Activated CD4-positive, alpha-beta T cell treated with anti-CD3 and anti-CD28 coated beads, Interleukin-2, amount 10 ng/mL, durations not matched to agents 24 days and 14 days (primary cell): ENCODE measurements at regions not wholly inside any gene's neighbourhood (a gene's known extent, or its start where the extent isn't known, plus 50 kb on each side); places are given as distances from the start of the nearest gene placed in this dataset.

Experiments used
- DNase-seq: peaks from one replicate; pipeline ENCODE4 v3.0.0; 2022
- H3K27ac Mint-ChIP-seq: one replicate; pipeline ENCODE4 v1.8.0; 2022; ENCODE audit warnings: mild to moderate bottlenecking, mixed read lengths
- H3K27me3 Mint-ChIP-seq: one replicate; pipeline ENCODE4 v1.8.0; 2022; ENCODE audit warnings: mixed read lengths
- H3K36me3 Mint-ChIP-seq: one replicate; pipeline ENCODE4 v1.8.0; 2022; ENCODE audit warnings: low read depth, mild to moderate bottlenecking, mixed read lengths
- H3K4me1 Mint-ChIP-seq: one replicate; pipeline ENCODE4 v1.8.0; 2021; ENCODE audit warnings: mixed read lengths
- H3K4me3 Mint-ChIP-seq: one replicate; pipeline ENCODE4 v1.8.0; 2022; ENCODE audit warnings: mild to moderate bottlenecking, moderate library complexity, mixed read lengths
- H3K9me3 Mint-ChIP-seq: one replicate; pipeline ENCODE4 v1.8.0; 2021; ENCODE audit warnings: mixed read lengths
- intact Hi-C: fragments of 100-400 bp; cut with micrococcal nuclease; formaldehyde crosslinking; loops from one replicate; pipeline ENCODE4 v1.15.1; 2023

DNA sequence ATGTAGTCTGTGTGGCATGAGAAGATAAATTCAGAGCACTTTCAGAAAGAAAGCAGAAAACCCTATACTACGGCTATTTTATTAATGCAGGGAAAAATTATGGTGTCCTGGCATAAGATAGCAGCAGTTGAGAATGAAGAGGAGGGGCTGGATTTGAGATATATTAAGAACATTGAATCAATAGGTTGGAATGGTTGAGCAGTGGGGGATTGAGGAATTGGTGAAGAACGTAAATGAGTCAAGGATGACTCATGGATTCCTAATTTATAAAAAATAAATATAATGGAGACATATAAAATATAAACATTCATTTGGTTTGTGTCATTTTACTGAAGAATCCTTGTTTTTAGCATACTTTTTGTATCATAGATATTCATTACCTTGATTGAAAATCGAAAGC is 234.3 kb upstream of the ADAMTS5 start:
- peaks cover 4% of the 10 kb centered on the region for H3K9me3 Mint-ChIP-seq
- intact Hi-C loops: no loop called here
- no peaks in the 10 kb centered on the region for H3K36me3 Mint-ChIP-seq
- H3K27me3 Mint-ChIP-seq: no peaks in the 10 kb centered on the region
- H3K4me1 Mint-ChIP-seq: no peaks in the 10 kb centered on the region
- H3K4me3 Mint-ChIP-seq: no peak overlapping the region
- H3K27ac Mint-ChIP-seq: no peak overlapping the region
- no peak for DNase-seq

DNA sequence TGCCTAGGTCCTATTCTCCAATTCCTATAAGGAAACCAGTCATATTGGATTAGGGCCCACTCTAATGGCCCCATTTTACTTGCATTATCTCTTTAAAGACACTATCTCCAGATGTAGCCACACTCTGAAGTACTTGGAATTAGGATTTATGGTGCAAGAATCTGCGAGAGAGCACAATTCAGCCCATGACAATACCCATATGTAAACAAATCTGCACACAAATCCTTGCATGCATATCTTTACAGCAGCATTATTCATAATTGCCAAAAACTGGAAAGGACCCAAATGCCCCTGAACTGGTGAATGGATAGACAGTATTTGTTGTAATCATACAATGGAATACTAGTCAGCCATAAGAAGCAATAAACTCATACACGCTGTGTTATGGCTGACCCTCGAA is 229.8 kb upstream of the ADAMTS5 start:
- Mint-ChIP-seq H3K27me3 (no peaks in the 10 kb centered on the region), H3K36me3 (no peaks in the 10 kb centered on the region), H3K9me3 (peaks cover 4% of the 10 kb centered on the region), H3K4me3 (no peak overlapping the region), H3K4me1 (no peaks in the 10 kb centered on the region), H3K27ac (no peak overlapping the region)
- intact Hi-C loops: no loop called here
- no peak for DNase-seq

GRCh38 chr21:27192281-27192949 is 225.5 kb upstream of the ADAMTS5 start:
- H3K36me3 Mint-ChIP-seq: no peaks in the 10 kb centered on the region
- H3K4me3 Mint-ChIP-seq: no peak overlapping the region
- no peak for DNase-seq
- H3K9me3 Mint-ChIP-seq: no peaks in the 10 kb centered on the region
- no peaks in the 10 kb centered on the region for H3K4me1 Mint-ChIP-seq
- H3K27me3 Mint-ChIP-seq: no peaks in the 10 kb centered on the region
- intact Hi-C loops: no loop called here
- no peak overlapping the region for H3K27ac Mint-ChIP-seq

DNA sequence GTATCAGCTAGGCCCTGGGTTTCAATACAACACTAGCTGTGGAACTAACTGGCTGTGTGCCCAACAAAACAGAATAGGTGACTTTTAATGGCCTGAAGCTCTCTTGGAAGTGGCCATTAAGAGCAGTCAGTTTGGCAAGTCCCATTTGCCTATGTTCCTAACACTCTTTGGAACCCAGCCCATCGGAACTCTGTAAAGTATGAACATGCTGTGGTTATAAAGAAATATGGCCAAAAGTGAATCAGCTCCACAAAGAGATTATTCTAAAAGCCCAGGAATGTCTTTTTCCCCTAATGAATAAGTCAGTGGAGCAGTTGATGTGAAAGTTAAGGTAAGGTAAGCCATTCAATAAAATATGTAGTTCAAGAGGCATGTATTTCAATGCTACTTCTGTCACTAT is 223.7 kb upstream of the ADAMTS5 start:
- intact Hi-C loops: no loop called here
- DNase-seq: no peak
- no peaks in the 10 kb centered on the region for H3K4me1 Mint-ChIP-seq
- H3K36me3 Mint-ChIP-seq: no peaks in the 10 kb centered on the region
- no peak overlapping the region for H3K4me3 Mint-ChIP-seq
- H3K9me3 Mint-ChIP-seq: no peaks in the 10 kb centered on the region
- H3K27ac Mint-ChIP-seq: no peak overlapping the region
- no peaks in the 10 kb centered on the region for H3K27me3 Mint-ChIP-seq

DNA sequence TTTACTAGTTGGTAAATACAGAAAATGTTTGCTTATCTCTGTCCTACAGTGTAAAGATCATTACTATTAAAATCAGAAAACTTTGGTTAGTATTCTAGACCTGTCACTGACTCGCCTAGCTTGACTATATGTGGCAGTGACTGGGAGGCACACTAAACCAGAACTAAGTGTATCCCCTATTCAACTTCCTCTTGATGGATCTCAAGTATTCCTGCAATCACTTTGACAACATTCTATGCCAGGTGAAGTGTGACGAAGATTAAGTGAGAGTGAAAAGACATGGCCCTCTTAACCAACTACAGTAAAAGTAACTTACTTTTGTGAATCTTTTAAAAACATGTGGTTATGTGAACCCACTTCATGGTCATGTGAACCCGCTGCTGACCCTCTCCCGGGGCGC is 223.0 kb upstream of the ADAMTS5 start:
- Mint-ChIP-seq H3K36me3 (no peaks in the 10 kb centered on the region), H3K4me3 (no peak overlapping the region), H3K9me3 (no peaks in the 10 kb centered on the region), H3K27ac (no peak overlapping the region), H3K4me1 (no peaks in the 10 kb centered on the region), H3K27me3 (no peaks in the 10 kb centered on the region)
- intact Hi-C loops: no loop called here
- DNase-seq: no peak

- Mint-ChIP-seq H3K9me3 (no peaks in the 10 kb centered on the region), H3K4me3 (no peak overlapping the region), H3K27me3 (no peaks in the 10 kb centered on the region), H3K27ac (no peak overlapping the region), H3K4me1 (no peaks in the 10 kb centered on the region), H3K36me3 (no peaks in the 10 kb centered on the region)
- intact Hi-C loops: no loop called here
- DNase-seq: no peak
Observed at GRCh38 chr21:27173053-27173452, 206.2 kb upstream of the ADAMTS5 start.

GRCh38 chr21:27171707-27172106 is 204.8 kb upstream of the ADAMTS5 start:
- no peak for DNase-seq
- no peak overlapping the region for H3K27ac Mint-ChIP-seq
- intact Hi-C loops: no loop called here
- no peaks in the 10 kb centered on the region for H3K9me3 Mint-ChIP-seq
- H3K4me3 Mint-ChIP-seq: no peak overlapping the region
- H3K36me3 Mint-ChIP-seq: no peaks in the 10 kb centered on the region
- H3K27me3 Mint-ChIP-seq: no peaks in the 10 kb centered on the region
- H3K4me1 Mint-ChIP-seq: no peaks in the 10 kb centered on the region

DNA sequence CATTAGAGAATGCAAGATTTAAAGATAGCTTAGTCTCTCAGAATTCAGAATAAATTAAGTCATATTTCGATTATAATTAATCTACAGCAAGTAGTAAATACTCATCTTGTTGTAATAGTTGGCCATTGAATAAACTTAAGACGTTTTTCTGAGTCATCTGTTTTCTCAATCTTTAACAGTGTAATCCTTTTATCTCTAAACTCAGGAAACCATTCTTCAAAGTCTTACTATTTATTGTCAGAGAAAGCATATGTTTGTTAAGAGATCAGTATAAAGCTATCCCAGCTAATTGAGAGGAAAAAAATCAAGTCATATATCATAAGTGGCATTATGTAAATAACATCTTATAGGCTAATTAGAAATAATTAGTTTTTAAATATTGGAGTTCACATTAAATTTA is 201.2 kb upstream of the ADAMTS5 start:
- H3K36me3 Mint-ChIP-seq: no peaks in the 10 kb centered on the region
- no peak for DNase-seq
- peaks cover 3% of the 10 kb centered on the region for H3K9me3 Mint-ChIP-seq
- H3K27me3 Mint-ChIP-seq: no peaks in the 10 kb centered on the region
- H3K4me1 Mint-ChIP-seq: no peaks in the 10 kb centered on the region
- H3K4me3 Mint-ChIP-seq: no peak overlapping the region
- no peak overlapping the region for H3K27ac Mint-ChIP-seq
- intact Hi-C loops: no loop called here

GRCh38 chr21:27164208-27165177 is 197.6 kb upstream of the ADAMTS5 start:
- Mint-ChIP-seq H3K27ac (no peak overlapping the region), H3K27me3 (no peaks in the 10 kb centered on the region), H3K4me3 (no peak overlapping the region), H3K4me1 (no peaks in the 10 kb centered on the region), H3K9me3 (peaks cover 3% of the 10 kb centered on the region), H3K36me3 (no peaks in the 10 kb centered on the region)
- intact Hi-C loops: no loop called here
- DNase-seq: no peak

GRCh38 chr21:27158967-27159366 is 192.1 kb upstream of the ADAMTS5 start:
- no peaks in the 10 kb centered on the region for H3K4me1 Mint-ChIP-seq
- intact Hi-C loops: no loop called here
- H3K4me3 Mint-ChIP-seq: no peak overlapping the region

GRCh38 chr21:27157097-27157496 is 190.2 kb upstream of the ADAMTS5 start:
- Mint-ChIP-seq H3K9me3 (peaks cover 10% of the 10 kb centered on the region), H3K4me1 (no peaks in the 10 kb centered on the region), H3K4me3 (no peak overlapping the region), H3K36me3 (no peaks in the 10 kb centered on the region), H3K27me3 (no peaks in the 10 kb centered on the region), H3K27ac (no peak overlapping the region)
- no peak for DNase-seq
- intact Hi-C loops: no loop called here

More at GRCh38 chr21:27158967-27159366, 192.1 kb upstream of the ADAMTS5 start:
- no peak for DNase-seq
- Mint-ChIP-seq H3K27ac (no peak overlapping the region), H3K36me3 (no peaks in the 10 kb centered on the region), H3K27me3 (no peaks in the 10 kb centered on the region), H3K9me3 (peaks cover 4% of the 10 kb centered on the region)

DNA sequence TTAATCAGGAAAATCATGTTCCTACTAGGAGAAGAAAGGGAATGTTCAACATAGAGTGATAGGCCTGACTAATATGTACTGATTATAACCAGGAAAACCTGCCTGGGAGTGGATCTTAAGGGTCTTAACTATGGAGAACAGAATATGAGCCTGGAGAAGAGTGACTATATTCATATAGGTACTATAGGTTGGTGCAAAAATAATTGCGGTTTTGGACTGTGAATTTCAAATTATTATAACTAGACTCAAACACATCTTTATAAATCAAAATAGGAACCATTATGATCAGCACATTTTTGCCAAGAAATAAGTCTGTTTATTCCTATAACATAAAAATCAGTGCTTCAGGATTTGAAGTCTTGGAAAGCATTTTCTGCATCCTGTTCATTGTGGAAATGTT is 189.8 kb upstream of the ADAMTS5 start:
- no peaks in the 10 kb centered on the region for H3K4me1 Mint-ChIP-seq
- no peak for DNase-seq
- no peak overlapping the region for H3K27ac Mint-ChIP-seq
- no peaks in the 10 kb centered on the region for H3K36me3 Mint-ChIP-seq
- no peak overlapping the region for H3K4me3 Mint-ChIP-seq
- no peaks in the 10 kb centered on the region for H3K27me3 Mint-ChIP-seq
- intact Hi-C loops: no loop called here
- H3K9me3 Mint-ChIP-seq: peaks cover 10% of the 10 kb centered on the region

- no peak overlapping the region for H3K27ac Mint-ChIP-seq
- no peak for DNase-seq
Observed at GRCh38 chr21:27155130-27155500, 188.2 kb upstream of the ADAMTS5 start.

GRCh38 chr21:27154451-27155129 is 187.7 kb upstream of the ADAMTS5 start:
- Mint-ChIP-seq H3K4me1 (no peaks in the 10 kb centered on the region), H3K27ac (no peak overlapping the region), H3K36me3 (no peaks in the 10 kb centered on the region), H3K27me3 (no peaks in the 10 kb centered on the region), H3K9me3 (peaks cover 10% of the 10 kb centered on the region), H3K4me3 (no peak overlapping the region)
- DNase-seq: no peak
- intact Hi-C loops: no loop called here

More at GRCh38 chr21:27155130-27155500, 188.2 kb upstream of the ADAMTS5 start:
- no peaks in the 10 kb centered on the region for H3K36me3 Mint-ChIP-seq
- peaks cover 10% of the 10 kb centered on the region for H3K9me3 Mint-ChIP-seq
- no peaks in the 10 kb centered on the region for H3K4me1 Mint-ChIP-seq
- H3K27me3 Mint-ChIP-seq: no peaks in the 10 kb centered on the region
- no peak overlapping the region for H3K4me3 Mint-ChIP-seq
- intact Hi-C loops: no loop called here
